KOPT-K1 (cell line): ENCODE measurements at regions not wholly inside any gene's neighbourhood (a gene's known extent, or its start where the extent isn't known, plus 50 kb on each side); places are given as distances from the start of the nearest gene placed in this dataset.

Experiments
- H3K27ac ChIP-seq: fragments of 200-600 bp; sonication (generic); 2 replicates; pipeline ENCODE4 v1.5.1; 2016; ENCODE audit warnings: antibody characterized with exemption, mild to moderate bottlenecking, low read depth, low read length; ENCODE audit not compliant: poor library complexity, severe bottlenecking
- H3K36me3 ChIP-seq: fragments of 200-600 bp; sonication (generic); 2 replicates; pipeline ENCODE4 v1.5.1; 2017; ENCODE audit warnings: antibody characterized with exemption, mild to moderate bottlenecking, low read length, moderate library complexity; ENCODE audit not compliant: insufficient read depth
- H3K9me3 ChIP-seq: fragments of 200-600 bp; sonication (generic); 2 replicates; pipeline ENCODE4 v1.5.1; 2017; ENCODE audit warnings: antibody characterized with exemption, low read length, mild to moderate bottlenecking; ENCODE audit not compliant: insufficient read depth, poor library complexity, severe bottlenecking

- Histone ChIP-seq H3K27ac (no peak overlapping the region), H3K36me3 (no peaks in the 10 kb centered on the region), H3K9me3 (no peaks in the 10 kb centered on the region)
These were observed 90.5 kb downstream of the RBM43 start for GRCh38 chr2:151171186-151171585.

- no peak overlapping the region for H3K27ac ChIP-seq
- H3K9me3 ChIP-seq: no peaks in the 10 kb centered on the region
- no peaks in the 10 kb centered on the region for H3K36me3 ChIP-seq
These were observed 95.3 kb downstream of the RBM43 start for GRCh38 chr2:151166410-151166809.

DNA sequence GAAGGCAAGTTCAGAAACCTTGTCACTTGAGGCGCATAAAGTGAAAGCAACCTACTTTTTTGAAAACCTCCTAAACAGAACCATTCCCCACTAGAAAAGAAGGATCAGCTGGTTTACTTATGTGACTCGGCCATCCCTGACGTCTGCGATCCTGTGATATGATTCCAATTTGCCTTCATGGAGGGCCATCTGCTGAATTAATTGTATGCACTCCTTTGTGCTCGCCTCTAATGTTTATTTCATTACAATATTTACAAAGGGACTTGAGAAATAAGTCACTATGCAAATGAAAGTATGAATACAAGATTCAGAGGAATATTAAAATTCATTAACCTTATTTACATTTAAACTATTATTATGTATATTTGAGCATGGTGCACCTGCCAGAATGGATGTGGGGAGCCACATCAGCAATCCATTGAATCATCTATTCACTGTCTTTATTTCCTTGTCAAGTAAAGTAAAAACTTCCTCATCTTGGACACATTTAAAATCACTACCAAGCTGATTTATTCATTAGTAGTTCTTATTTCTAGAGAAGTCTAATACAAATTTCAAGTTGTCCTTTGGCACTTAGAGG lies 96.5 kb downstream of the RBM43 start:
- Histone ChIP-seq H3K36me3 (no peaks in the 10 kb centered on the region), H3K9me3 (no peaks in the 10 kb centered on the region), H3K27ac (no peak overlapping the region)

DNA sequence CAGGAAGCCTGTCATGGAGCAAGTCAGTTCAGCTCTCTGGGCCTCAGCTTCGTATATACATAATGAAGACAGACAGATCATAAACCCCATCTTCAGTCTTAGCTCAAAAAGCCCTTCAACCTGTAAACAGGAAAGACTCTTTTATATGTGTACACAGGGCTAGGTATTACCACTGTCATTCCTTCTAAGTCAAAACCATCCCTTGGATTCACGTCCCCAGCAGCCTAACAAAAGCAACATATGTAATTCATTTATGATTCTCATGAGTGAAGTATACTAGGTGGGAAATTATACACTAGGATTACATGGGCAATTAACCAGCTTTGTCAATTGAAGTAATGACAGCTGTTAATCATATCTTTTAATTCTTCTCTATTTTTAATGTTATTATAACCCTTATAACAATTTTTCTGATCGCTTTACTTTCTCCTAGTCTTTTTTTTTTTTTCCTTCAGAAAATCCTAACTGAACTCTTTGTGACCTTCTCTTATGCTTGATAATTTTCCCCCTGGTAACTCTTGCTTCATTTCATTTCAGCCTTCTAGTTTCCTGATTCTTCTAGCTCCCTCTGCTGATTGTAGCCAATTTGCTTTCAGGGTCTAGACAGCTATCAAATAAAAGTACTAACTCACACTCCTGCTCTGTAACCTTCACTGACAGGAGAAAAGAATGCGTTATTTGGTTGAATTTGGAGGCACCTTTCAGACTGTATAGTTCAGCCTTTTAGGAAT lies 99.7 kb downstream of the RBM43 start:
- Histone ChIP-seq H3K27ac (no peak overlapping the region), H3K36me3 (no peaks in the 10 kb centered on the region), H3K9me3 (no peaks in the 10 kb centered on the region)

- H3K27ac ChIP-seq: no peak overlapping the region
- no peaks in the 10 kb centered on the region for H3K36me3 ChIP-seq
- no peaks in the 10 kb centered on the region for H3K9me3 ChIP-seq
These were observed 102.5 kb downstream of the RBM43 start for GRCh38 chr2:151159109-151159662.

GRCh38 chr2:151157000-151157735 lies 104.5 kb downstream of the RBM43 start:
- H3K36me3 ChIP-seq: no peaks in the 10 kb centered on the region
- no peak overlapping the region for H3K27ac ChIP-seq
- no peaks in the 10 kb centered on the region for H3K9me3 ChIP-seq

GRCh38 chr2:151156431-151156830 lies 105.2 kb downstream of the RBM43 start:
- Histone ChIP-seq H3K27ac (no peak overlapping the region), H3K36me3 (no peaks in the 10 kb centered on the region), H3K9me3 (no peaks in the 10 kb centered on the region)

DNA sequence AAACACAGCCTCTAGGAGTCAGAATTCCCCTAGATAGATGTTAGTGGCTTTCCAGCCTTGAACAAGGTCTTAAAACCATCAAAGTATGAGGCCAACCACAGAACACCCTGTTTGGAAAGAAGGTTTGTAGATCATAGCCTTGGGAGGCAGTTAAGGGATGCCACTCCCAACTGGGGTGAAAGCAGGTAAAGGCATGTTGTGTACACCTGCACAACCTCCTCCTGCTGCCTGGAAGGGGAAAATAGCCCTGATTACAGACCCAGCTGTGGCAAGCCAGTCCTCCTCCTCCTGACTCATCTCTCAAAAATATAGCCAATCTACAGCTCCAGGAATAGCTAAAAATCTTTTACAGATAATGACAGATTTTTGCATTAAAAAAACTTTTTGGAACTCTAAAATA lies 108.1 kb downstream of the RBM43 start:
- H3K9me3 ChIP-seq: no peaks in the 10 kb centered on the region
- no peaks in the 10 kb centered on the region for H3K36me3 ChIP-seq
- no peak overlapping the region for H3K27ac ChIP-seq

- no peaks in the 10 kb centered on the region for H3K36me3 ChIP-seq
- H3K9me3 ChIP-seq: no peaks in the 10 kb centered on the region
- H3K27ac ChIP-seq: no peak overlapping the region
These were observed 111.0 kb downstream of the RBM43 start for GRCh38 chr2:151150331-151151320.

GRCh38 chr2:151138507-151138906 lies 123.2 kb downstream of the RBM43 start:
- Histone ChIP-seq H3K27ac (no peak overlapping the region), H3K36me3 (no peaks in the 10 kb centered on the region), H3K9me3 (no peaks in the 10 kb centered on the region)

DNA sequence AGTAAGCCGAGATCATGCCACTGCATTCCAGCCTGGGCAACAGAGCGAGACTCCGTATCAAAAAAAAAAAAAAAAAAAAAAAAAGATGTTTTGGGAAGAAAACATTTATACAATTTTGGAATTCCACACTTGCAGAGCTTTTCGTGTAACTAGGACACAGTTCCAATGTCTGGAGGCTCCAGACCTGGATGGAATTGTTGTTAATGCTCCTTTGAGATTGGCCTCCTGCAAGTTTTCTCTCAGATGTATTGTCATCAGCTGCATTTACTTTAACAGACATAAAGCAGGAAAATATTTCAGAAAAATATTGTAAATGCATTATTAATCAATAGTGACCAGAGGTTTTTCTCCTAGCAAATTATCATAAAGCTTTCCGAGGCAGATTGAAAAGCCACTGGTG lies 124.1 kb downstream of the RBM43 start:
- Histone ChIP-seq H3K9me3 (no peaks in the 10 kb centered on the region), H3K27ac (no peak overlapping the region), H3K36me3 (no peaks in the 10 kb centered on the region)

GRCh38 chr2:151120011-151120410 lies 141.7 kb downstream of the RBM43 start:
- H3K36me3 ChIP-seq: no peaks in the 10 kb centered on the region
- H3K27ac ChIP-seq: no peak overlapping the region
- H3K9me3 ChIP-seq: no peaks in the 10 kb centered on the region

DNA sequence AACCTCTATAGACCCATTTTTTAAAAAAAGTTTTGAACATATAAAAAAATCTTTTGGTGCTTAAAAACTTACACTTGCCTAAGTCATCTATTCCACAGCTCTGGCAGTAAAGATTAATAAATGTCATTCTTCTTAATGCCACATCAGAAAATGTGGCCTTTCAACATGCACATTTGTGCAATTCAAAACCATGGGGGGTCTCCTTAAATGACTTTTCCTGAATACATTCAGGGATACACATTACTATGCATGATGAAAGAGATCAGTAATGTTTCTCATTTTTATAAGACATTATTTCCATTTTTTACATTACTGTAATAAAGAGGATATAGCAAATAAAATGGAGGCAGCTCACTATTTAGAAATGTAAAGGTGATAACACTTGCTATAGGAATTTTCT lies 142.3 kb downstream of the RBM43 start:
- Histone ChIP-seq H3K27ac (no peak overlapping the region), H3K9me3 (no peaks in the 10 kb centered on the region), H3K36me3 (no peaks in the 10 kb centered on the region)

GRCh38 chr2:151118269-151118668 lies 143.4 kb downstream of the RBM43 start:
- Histone ChIP-seq H3K9me3 (no peaks in the 10 kb centered on the region), H3K36me3 (no peaks in the 10 kb centered on the region), H3K27ac (no peak overlapping the region)
